ENCODE measurements at regions not wholly inside any gene's neighbourhood (a gene's known extent, or its start where the extent isn't known, plus 50 kb on each side); places are given as distances from the start of the nearest gene placed in this dataset.

DNA sequence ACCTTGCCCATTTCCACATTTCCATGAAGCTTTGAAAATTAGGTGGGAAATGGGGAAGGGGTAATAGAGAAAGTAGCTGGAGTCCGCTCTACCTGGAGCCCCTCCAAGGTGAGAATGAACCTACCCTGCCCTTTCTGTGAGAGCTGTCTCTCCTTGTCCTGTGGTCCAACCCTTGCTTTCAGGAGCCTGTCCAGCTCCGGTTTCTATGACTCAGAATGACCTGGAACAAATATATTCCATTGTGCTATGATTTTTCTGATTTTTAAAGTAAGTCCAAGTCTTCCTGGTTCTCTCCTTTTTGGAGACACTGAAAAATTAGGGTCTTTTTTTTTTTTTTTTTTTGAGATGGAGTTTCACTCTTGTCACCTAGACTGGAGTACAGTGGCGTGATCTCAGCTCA, 89.1 kb upstream of the VASH1 start:
- H3K9me3 ChIP-seq: no peaks in the 10 kb centered on the region
- H3K27me3 ChIP-seq: no peaks in the 10 kb centered on the region
- H3K36me3 ChIP-seq: no peaks in the 10 kb centered on the region
- intact Hi-C loops (cut with DNase I): no loop called here
- no peak overlapping the region for H3K27ac ChIP-seq
- TF ChIP-seq, protein P1, sequence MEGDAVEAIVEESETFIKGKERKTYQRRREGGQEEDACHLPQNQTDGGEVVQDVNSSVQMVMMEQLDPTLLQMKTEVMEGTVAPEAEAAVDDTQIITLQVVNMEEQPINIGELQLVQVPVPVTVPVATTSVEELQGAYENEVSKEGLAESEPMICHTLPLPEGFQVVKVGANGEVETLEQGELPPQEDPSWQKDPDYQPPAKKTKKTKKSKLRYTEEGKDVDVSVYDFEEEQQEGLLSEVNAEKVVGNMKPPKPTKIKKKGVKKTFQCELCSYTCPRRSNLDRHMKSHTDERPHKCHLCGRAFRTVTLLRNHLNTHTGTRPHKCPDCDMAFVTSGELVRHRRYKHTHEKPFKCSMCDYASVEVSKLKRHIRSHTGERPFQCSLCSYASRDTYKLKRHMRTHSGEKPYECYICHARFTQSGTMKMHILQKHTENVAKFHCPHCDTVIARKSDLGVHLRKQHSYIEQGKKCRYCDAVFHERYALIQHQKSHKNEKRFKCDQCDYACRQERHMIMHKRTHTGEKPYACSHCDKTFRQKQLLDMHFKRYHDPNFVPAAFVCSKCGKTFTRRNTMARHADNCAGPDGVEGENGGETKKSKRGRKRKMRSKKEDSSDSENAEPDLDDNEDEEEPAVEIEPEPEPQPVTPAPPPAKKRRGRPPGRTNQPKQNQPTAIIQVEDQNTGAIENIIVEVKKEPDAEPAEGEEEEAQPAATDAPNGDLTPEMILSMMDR (IDR thresholded peaks at IDR 0.05): no peak
- 86 to 90% methylated on average over 3 of the region's 3 CpGs for WGBS, 2 donors
- DNase-seq: no peak
- no peak for ATAC-seq
- FAIRE-seq: no peak
- H3K4me3 ChIP-seq: no peak overlapping the region
- H3K4me1 ChIP-seq: no peaks in the 10 kb centered on the region

DNA sequence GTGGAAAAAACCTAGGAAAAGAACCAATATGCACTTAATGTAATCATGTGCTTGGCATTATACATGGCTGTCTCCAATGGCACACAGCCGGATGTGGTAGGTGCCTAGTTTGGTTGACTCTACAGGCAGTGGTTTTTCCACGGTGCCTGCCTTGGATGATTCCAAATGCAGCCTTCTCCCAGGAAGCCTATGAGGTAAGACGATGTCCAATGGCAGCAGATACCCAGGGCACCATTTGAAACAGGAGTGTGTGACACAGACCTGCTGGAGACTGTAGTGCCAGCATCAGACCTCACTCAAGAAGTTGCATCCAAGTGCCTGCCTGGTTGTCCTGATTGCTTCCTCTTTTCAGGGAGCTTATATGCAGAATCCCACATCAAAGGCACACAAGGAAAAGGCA, 88.0 kb upstream of the VASH1 start:
- H3K4me1 ChIP-seq: no peaks in the 10 kb centered on the region
- TF ChIP-seq, protein P1 (IDR thresholded peaks at IDR 0.05): no peak

DNA sequence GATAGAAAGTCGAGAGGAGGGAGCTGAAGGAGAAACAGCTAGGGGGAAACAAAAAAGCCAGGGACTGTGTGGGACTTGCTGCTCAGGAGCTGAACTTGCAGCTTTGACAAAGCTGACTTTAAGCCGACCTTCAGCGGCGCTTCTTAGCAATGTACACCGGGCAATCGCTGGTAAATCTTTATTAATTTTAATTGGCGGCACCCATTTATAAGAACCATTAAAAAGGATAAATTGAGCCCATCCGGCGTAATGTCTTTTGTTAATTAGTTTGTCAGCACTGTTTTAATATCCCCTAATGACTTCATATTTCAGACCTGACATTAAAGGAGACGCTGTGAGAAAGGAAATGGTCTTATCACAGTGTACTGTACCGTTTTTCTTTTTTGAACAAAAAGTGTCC, 86.2 kb upstream of the VASH1 start:
- FAIRE-seq: no peak
- no peak overlapping the region for H3K4me3 ChIP-seq
- DNase-seq: no peak
- TF ChIP-seq, protein P1 (IDR thresholded peaks at IDR 0.05): no peak
- no peaks in the 10 kb centered on the region for H3K36me3 ChIP-seq
- H3K27me3 ChIP-seq: no peaks in the 10 kb centered on the region
- WGBS, 2 donors: 60 to 64% methylated on average over 11 of the region's 11 CpGs
- no peak for ATAC-seq
- no peak overlapping the region for H3K27ac ChIP-seq
- intact Hi-C loops (cut with DNase I): no loop called here
- H3K9me3 ChIP-seq: no peaks in the 10 kb centered on the region
- H3K4me1 ChIP-seq: no peaks in the 10 kb centered on the region

More for the DNA sequence above, 88.0 kb upstream of the VASH1 start:
- no peak for DNase-seq
- no peak for ATAC-seq
- WGBS, 2 donors: 85 to 88% methylated on average over 3 of the region's 3 CpGs
- Histone ChIP-seq H3K36me3 (no peaks in the 10 kb centered on the region), H3K27me3 (no peaks in the 10 kb centered on the region), H3K4me3 (no peak overlapping the region), H3K9me3 (no peaks in the 10 kb centered on the region), H3K27ac (no peak overlapping the region)
- no peak for FAIRE-seq
- intact Hi-C loops (cut with DNase I): no loop called here

DNA sequence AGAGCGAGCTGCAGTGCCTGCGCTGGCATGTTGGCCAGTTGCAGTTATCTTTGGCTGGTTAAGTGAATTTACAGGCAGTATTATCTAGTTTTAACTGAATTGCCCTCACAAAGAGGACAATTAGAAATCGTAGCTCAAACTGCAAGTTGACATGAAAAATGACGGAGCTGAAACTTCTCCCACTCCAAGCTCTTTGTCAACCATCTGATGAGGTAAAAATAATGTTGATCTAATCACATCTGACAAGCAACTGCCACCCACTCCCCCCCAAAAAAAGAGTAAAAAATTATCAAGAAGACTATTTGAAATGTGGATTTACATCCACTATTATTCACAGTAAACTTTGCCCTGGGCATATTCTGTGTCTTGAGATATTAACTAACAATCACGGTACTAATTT, 84.7 kb upstream of the VASH1 start:
- TF ChIP-seq, protein P1 (IDR thresholded peaks at IDR 0.05): no peak
- peaks cover 0 to 1% (median 0%) of the 10 kb centered on the region in 4 donors for H3K9me3 ChIP-seq
- FAIRE-seq (no peak), ATAC-seq (no peak), DNase-seq (no peak)
- intact Hi-C loops (cut with DNase I): no loop called here
- no peaks in the 10 kb centered on the region for H3K27me3 ChIP-seq
- H3K4me3 ChIP-seq: no peak overlapping the region
- 79 to 84% methylated on average over 5 of the region's 5 CpGs for WGBS, 2 donors
- no peak overlapping the region for H3K27ac ChIP-seq
- H3K36me3 ChIP-seq: no peaks in the 10 kb centered on the region
- H3K4me1 ChIP-seq: no peaks in the 10 kb centered on the region

DNA sequence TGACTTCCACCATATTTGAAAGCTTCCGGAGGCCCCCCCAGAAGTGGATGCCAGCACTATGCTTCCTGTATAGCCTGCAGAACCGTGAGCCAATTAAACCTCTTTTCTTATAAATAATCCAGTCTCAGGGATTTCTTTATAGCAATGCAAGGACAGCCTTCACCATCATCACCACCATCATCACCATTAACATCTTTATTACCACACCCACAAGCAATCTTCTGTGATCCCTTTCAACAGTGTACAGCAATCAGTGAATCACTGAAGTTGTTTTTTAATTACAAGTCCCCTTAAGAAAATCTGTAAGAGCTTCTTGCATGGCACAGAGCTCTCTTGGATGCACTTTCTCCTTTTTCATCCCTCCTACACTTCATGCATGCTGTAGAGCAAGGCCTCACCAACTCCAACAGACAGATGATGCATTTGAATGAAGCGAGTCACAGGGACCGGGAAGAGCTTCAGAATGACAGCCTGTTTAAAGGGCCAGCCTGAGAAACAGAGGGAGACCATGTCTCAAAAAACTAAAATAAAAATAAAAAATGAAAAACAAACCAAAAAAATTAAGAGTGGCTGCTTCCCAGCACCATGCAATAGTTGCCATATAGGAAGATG, 83.6 kb upstream of the VASH1 start:
- no peak for FAIRE-seq
- Histone ChIP-seq H3K36me3 (no peaks in the 10 kb centered on the region), H3K4me1 (no peaks in the 10 kb centered on the region), H3K27me3 (no peaks in the 10 kb centered on the region), H3K9me3 (peaks cover 0 to 5% (median 0%) of the 10 kb centered on the region in 4 donors), H3K4me3 (no peak overlapping the region), H3K27ac (no peak overlapping the region)
- DNase-seq: no peak
- no peak for ATAC-seq
- TF ChIP-seq, protein P1 (IDR thresholded peaks at IDR 0.05): no peak
- 80 to 90% methylated on average over 4 of the region's 4 CpGs for WGBS, 2 donors
- intact Hi-C loops (cut with DNase I): no loop called here
